ENCODE measurements at regions not wholly inside any gene's neighbourhood (a gene's known extent, or its start where the extent isn't known, plus 50 kb on each side); places are given as distances from the start of the nearest gene placed in this dataset.

DNA sequence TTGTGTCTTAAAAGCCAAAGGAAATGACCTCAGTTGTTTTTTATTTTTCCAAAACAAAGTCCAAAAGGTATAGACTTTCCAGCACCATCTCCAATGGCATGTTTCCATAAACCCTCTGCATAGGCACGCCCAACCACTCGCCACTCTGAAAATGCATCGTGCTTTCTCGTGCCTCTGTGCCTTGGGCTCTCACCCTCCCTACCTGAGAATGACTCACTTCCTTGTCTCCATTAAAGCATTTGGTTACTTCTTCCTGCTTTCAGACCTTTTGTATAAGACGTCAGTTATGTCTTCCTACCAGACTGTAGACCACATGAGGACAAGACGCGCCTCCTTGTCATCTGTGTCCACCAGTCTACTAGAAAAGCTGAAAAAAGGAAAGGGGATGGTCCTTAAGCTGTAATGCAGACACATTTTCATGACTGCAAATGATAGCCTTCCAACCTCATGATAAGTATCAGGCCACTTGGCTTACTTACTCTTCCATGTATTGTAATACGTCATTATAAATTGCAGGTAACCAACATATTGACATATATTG, 61.2 kb upstream of the CDYL start:
- intact Hi-C loops (cut with DNase I; ENCODE audit: low total_unique reads) = no loop called here
- 56 to 72% methylated on average over 8 of the region's 8 CpGs for WGBS, 2 donors
- DNase-seq (ENCODE audit: low spot score in 2 of 2) = no peak
- H3K4me3 ChIP-seq (ENCODE audit: low read depth, poor library complexity, severe bottlenecking) = no peak overlapping the region
- TF ChIP-seq, protein P1, sequence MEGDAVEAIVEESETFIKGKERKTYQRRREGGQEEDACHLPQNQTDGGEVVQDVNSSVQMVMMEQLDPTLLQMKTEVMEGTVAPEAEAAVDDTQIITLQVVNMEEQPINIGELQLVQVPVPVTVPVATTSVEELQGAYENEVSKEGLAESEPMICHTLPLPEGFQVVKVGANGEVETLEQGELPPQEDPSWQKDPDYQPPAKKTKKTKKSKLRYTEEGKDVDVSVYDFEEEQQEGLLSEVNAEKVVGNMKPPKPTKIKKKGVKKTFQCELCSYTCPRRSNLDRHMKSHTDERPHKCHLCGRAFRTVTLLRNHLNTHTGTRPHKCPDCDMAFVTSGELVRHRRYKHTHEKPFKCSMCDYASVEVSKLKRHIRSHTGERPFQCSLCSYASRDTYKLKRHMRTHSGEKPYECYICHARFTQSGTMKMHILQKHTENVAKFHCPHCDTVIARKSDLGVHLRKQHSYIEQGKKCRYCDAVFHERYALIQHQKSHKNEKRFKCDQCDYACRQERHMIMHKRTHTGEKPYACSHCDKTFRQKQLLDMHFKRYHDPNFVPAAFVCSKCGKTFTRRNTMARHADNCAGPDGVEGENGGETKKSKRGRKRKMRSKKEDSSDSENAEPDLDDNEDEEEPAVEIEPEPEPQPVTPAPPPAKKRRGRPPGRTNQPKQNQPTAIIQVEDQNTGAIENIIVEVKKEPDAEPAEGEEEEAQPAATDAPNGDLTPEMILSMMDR (IDR thresholded peaks at IDR 0.05) = no peak
- TF ChIP-seq POLR2A (IDR thresholded peaks at IDR 0.05) = no peak

DNA sequence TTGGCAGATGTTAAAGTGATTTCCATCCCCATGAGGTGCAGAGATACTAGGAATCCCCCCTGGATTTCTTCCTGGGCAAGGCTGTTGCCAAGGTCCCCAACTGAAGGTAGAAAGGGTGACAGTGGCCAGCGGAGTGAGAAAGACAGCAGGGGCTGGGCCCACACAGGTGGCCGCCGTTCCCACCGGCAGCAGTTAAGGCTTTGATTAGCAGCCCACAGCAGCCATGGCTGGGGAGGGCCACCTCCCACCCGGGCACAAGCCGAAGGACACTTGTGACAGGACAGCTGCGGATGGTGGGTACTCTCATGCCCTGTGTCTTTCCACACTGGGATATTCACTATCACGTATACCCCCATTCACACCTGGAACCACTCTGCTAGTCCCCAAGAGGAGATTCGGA, 63.9 kb upstream of the CDYL start:
- intact Hi-C loops (cut with DNase I; ENCODE audit: low total_unique reads) = no loop called here
- no peak overlapping the region for H3K4me3 ChIP-seq (ENCODE audit: low read depth, poor library complexity, severe bottlenecking)
- DNase-seq (ENCODE audit: low spot score in 2 of 2) = no peak
- 94 to 95% methylated on average over 9 of the region's 9 CpGs for WGBS, 2 donors
- no peak for TF ChIP-seq POLR2A (IDR thresholded peaks at IDR 0.05)
- TF ChIP-seq, protein P1 (IDR thresholded peaks at IDR 0.05) = no peak

DNA sequence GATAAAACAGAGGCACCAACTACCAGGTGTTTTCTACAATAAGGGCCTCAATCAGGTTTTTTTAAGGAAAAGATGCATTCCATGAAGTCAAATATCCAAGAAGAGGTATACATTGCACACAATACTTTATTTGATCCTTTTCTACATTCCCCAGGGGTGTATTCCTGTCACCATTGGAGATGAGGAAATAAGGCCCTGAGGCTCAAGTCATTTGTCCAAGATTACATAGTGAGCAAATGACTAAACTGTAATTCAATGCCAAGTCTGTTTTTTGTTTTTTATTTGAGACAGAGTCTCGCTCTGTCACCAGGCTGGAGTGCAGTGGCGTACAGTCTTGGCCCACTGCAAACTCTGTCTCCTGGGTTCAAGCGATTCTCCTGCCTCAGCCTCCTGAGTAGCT, 69.2 kb upstream of the CDYL start:
- no peak for TF ChIP-seq POLR2A (IDR thresholded peaks at IDR 0.05)
- TF ChIP-seq, protein P1 (IDR thresholded peaks at IDR 0.05) = no peak
- DNase-seq (ENCODE audit: low spot score in 2 of 2) = no peak
- intact Hi-C loops (cut with DNase I; ENCODE audit: low total_unique reads) = no loop called here
- WGBS, 2 donors = 69 to 78% methylated on average over 3 of the region's 3 CpGs
- no peak overlapping the region for H3K4me3 ChIP-seq (ENCODE audit: low read depth, poor library complexity, severe bottlenecking)

DNA sequence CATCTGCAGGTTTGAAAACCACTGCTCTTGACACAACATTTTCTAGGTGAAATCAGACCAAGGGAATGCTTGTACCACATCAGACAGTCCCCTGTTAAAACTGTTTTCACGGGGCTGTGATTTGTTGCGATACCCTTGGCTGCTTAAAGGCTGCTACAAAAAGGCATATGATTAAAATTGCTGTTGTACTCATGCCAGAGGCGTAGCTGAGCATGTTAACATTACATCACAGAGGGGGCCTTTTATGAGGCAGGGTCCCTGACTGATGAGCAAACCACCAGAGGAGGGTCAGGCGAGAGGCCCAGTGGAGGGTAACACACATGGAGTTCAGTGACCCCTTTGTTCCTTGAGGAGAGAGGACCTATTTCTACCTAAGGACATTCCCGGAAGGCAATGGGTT, 70.4 kb upstream of the CDYL start:
- TF ChIP-seq POLR2A (IDR thresholded peaks at IDR 0.05) = no peak
- TF ChIP-seq, protein P1 (IDR thresholded peaks at IDR 0.05) = no peak
- intact Hi-C loops (cut with DNase I; ENCODE audit: low total_unique reads) = no loop called here
- WGBS, 2 donors = 71 to 81% methylated on average over 5 of the region's 5 CpGs
- DNase-seq (ENCODE audit: low spot score in 2 of 2) = no peak
- no peak overlapping the region for H3K4me3 ChIP-seq (ENCODE audit: low read depth, poor library complexity, severe bottlenecking)

DNA sequence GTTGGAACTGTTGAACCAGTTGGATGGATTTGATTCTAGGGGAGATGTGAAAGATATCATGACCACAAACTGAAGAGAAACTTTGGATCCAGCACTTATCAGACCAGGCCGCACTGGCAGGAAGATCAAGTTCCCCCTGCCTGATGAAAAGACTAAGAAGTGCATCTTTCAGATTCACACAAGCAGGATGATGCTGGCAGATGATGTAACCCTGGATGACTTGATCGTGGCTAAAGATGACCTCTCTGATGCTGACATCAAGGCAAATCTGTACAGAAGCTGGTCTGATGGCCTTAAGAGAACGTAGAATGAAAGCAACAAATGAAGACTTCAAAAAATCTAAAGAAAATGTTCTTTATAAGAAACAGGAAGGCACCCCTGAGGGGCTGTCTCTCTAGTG, 72.8 kb upstream of the CDYL start:
- H3K4me3 ChIP-seq (ENCODE audit: low read depth, poor library complexity, severe bottlenecking) = no peak overlapping the region
- WGBS, 2 donors = 65 to 79% methylated on average over 3 of the region's 3 CpGs
- no peak for DNase-seq (ENCODE audit: low spot score in 2 of 2)
- intact Hi-C loops (cut with DNase I; ENCODE audit: low total_unique reads) = no loop called here
- TF ChIP-seq, protein P1 (IDR thresholded peaks at IDR 0.05) = no peak
- TF ChIP-seq POLR2A (IDR thresholded peaks at IDR 0.05) = no peak

Measured in lower leg skin (tissue), 4 donors.